IMR-90 (cell line): ENCODE measurements at regions not wholly inside any gene's neighbourhood (a gene's known extent, or its start where the extent isn't known, plus 50 kb on each side); places are given as distances from the start of the nearest gene placed in this dataset.

ENCODE experiments used
- ATAC-seq: fragments of 200-7000 bp; cut with Tn5 transposase; 2 replicates; pipeline ENCODE4 v1.9.1; 2020; ENCODE audit warnings: low read depth, mild to moderate bottlenecking, moderate library complexity
- BruUV-seq: library from RNA; stranded (reverse); fragments of 400-500 nt; replicated peaks from 2 replicates; lab custom pipeline; 2021; lab: Mats Ljungman, UMichigan
- CTCF ChIA-PET: fragments of 300-600 bp; formaldehyde crosslinking; extraction: SDS; loops from one replicate; lab custom pipeline; 2021; ENCODE audit warnings: antibody characterized with exemption; lab: Yijun Ruan, JAX
- POLR2A ChIA-PET: fragments of 300-600 bp; sonication (Branson Sonifier 250); formaldehyde crosslinking; loops from one replicate; lab custom pipeline; 2022; ENCODE audit warnings: antibody characterized with exemption; ENCODE audit not compliant: unreplicated experiment; lab: Charles Lee
- DNase-seq: peaks from one replicate; pipeline ENCODE4 v3.0.0; 2013
- H2AFZ ChIP-seq: replicated peaks from 2 replicates; pipeline ENCODE3; 2013; ENCODE audit warnings: low read length, mild to moderate bottlenecking; ENCODE audit not compliant: poor library complexity
- H2AK5ac ChIP-seq: 2 replicates; pipeline ENCODE4 v1.6.1; 2013; ENCODE audit warnings: low read depth, low read length, inconsistent platforms
- H2AK9ac ChIP-seq: replicated peaks from 2 replicates; pipeline ENCODE3; 2013; ENCODE audit warnings: mild to moderate bottlenecking, low read depth, low read length, moderate library complexity; ENCODE audit not compliant: poor library complexity
- H2BK120ac ChIP-seq: 2 replicates; pipeline ENCODE4 v1.6.1; 2013; ENCODE audit warnings: low read depth, low read length, inconsistent platforms
- H2BK15ac ChIP-seq: 3 replicates; pipeline ENCODE4 v1.6.1; 2013; ENCODE audit warnings: low read depth, low read length, inconsistent platforms
- H2BK20ac ChIP-seq: 2 replicates; pipeline ENCODE4 v1.6.1; 2013; ENCODE audit warnings: low read depth, mild to moderate bottlenecking, inconsistent platforms, low read length, moderate library complexity
- H2BK5ac ChIP-seq: 2 replicates; pipeline ENCODE4 v1.6.1; 2013; ENCODE audit warnings: mild to moderate bottlenecking, low read depth, low read length, inconsistent platforms; ENCODE audit not compliant: poor library complexity, severe bottlenecking
- H3K14ac ChIP-seq: replicated peaks from 2 replicates; pipeline ENCODE4 v1.6.1; 2013; ENCODE audit warnings: low read depth, low read length, inconsistent platforms
- H3K18ac ChIP-seq: 2 replicates; pipeline ENCODE4 v1.6.1; 2013; ENCODE audit warnings: low read depth, low read length, control low read depth
- H3K23ac ChIP-seq: 2 replicates; pipeline ENCODE4 v1.6.1; 2013; ENCODE audit warnings: low read depth, low read length, inconsistent platforms
- H3K27ac ChIP-seq: 2 replicates; pipeline ENCODE4 v1.5.1; 2013; ENCODE audit warnings: mild to moderate bottlenecking, control low read depth, low read length; ENCODE audit not compliant: insufficient read depth
- H3K27me3 ChIP-seq: 2 replicates; pipeline ENCODE4 v1.6.1; 2013; ENCODE audit warnings: low read length; ENCODE audit not compliant: control insufficient read depth, insufficient read depth
- H3K36me3 ChIP-seq: 2 replicates; pipeline ENCODE4 v1.6.1; 2013; ENCODE audit warnings: low read length, mixed read lengths; ENCODE audit not compliant: control insufficient read depth, insufficient read depth
- H3K4ac ChIP-seq: 2 replicates; pipeline ENCODE4 v1.6.1; 2013; ENCODE audit warnings: low read depth, low read length, inconsistent platforms
- H3K4me1 ChIP-seq: 2 replicates; pipeline ENCODE4 v1.6.1; 2013; ENCODE audit warnings: low read length, mixed read lengths; ENCODE audit not compliant: control insufficient read depth, insufficient read depth
- H3K4me2 ChIP-seq: 2 replicates; pipeline ENCODE4 v1.6.1; 2013; ENCODE audit warnings: low read depth, mild to moderate bottlenecking, control low read depth, low read length, moderate library complexity
- H3K4me3 ChIP-seq: 2 replicates; pipeline ENCODE4 v1.5.1; 2013; ENCODE audit warnings: low read depth, mild to moderate bottlenecking, control low read depth, low read length, moderate library complexity; ENCODE audit not compliant: insufficient read depth
- H3K56ac ChIP-seq: 2 replicates; pipeline ENCODE4 v1.6.1; 2013; ENCODE audit warnings: low read length, inconsistent platforms; ENCODE audit not compliant: insufficient read depth; ENCODE audit errors: extremely low read depth
- H3K79me1 ChIP-seq, 2 experiments: 2 replicates each; pipeline ENCODE4 v1.6.1; 2013; ENCODE audit warnings: low read length in 2 of 2, inconsistent platforms in 1 of 2, low read depth in 1 of 2
- H3K9ac ChIP-seq: 2 replicates; pipeline ENCODE4 v1.6.1; 2013; ENCODE audit warnings: low read depth, low read length, control low read depth
- H3K9me1 ChIP-seq: 2 replicates; pipeline ENCODE4 v1.6.1; 2013; ENCODE audit warnings: low read length, inconsistent platforms; ENCODE audit not compliant: insufficient read depth
- H3K9me3 ChIP-seq: 2 replicates; pipeline ENCODE4 v1.6.1; 2013; ENCODE audit warnings: low read length; ENCODE audit not compliant: control insufficient read depth, insufficient read depth
- H4K20me1 ChIP-seq: 2 replicates; pipeline ENCODE4 v1.6.1; 2013; ENCODE audit warnings: low read length, inconsistent platforms; ENCODE audit not compliant: insufficient read depth
- H4K5ac ChIP-seq: 2 replicates; pipeline ENCODE4 v1.6.1; 2013; ENCODE audit warnings: mild to moderate bottlenecking, low read depth, low read length, control low read depth
- H4K8ac ChIP-seq, 2 experiments: 2 replicates each; pipeline ENCODE4 v1.6.1; 2013; ENCODE audit warnings: low read depth in 2 of 2, low read length in 2 of 2, control low read depth in 1 of 2, inconsistent platforms in 1 of 2
- H4K91ac ChIP-seq: 2 replicates; pipeline ENCODE4 v1.6.1; 2013; ENCODE audit warnings: low read depth, low read length, inconsistent platforms; ENCODE audit not compliant: insufficient read depth
- BHLHE40 ChIP-seq: fragments of 150-350 bp; IDR thresholded peaks from 2 replicates; pipeline ENCODE4 v1.6.1; 2016; ENCODE audit warnings: mild to moderate bottlenecking, low read depth, low read length
- CHD1 ChIP-seq: IDR thresholded peaks from 2 replicates; pipeline ENCODE4 v1.6.1; 2012; ENCODE audit warnings: low read depth, low read length, improper control_type of control experiment
- CTCF ChIP-seq: conservative IDR thresholded peaks from 2 replicates; pipeline ENCODE4 v1.5.1; 2012; ENCODE audit warnings: mild to moderate bottlenecking, low read depth, low read length, improper control_type of control experiment
- ELK1 ChIP-seq: fragments of 150-350 bp; IDR thresholded peaks from 2 replicates; pipeline ENCODE4 v1.6.1; 2016; ENCODE audit warnings: low read depth, mild to moderate bottlenecking, low read length, moderate library complexity, borderline replicate concordance
- FOS ChIP-seq: fragments of 150-350 bp; IDR thresholded peaks from 2 replicates; pipeline ENCODE4 v1.6.1; 2016; ENCODE audit warnings: low read depth, low read length
- MAZ ChIP-seq: IDR thresholded peaks from 2 replicates; pipeline ENCODE4 v1.6.1; 2012; ENCODE audit warnings: low read depth, mild to moderate bottlenecking, low read length, improper control_type of control experiment, moderate library complexity, borderline replicate concordance
- MXI1 ChIP-seq: IDR thresholded peaks from 2 replicates; pipeline ENCODE4 v1.6.1; 2012; ENCODE audit warnings: low read depth, mild to moderate bottlenecking, low read length, moderate library complexity, borderline replicate concordance
- NFE2L2 ChIP-seq: fragments of 150-350 bp; IDR thresholded peaks from 2 replicates; pipeline ENCODE4 v1.6.1; 2016; ENCODE audit warnings: low read depth, mild to moderate bottlenecking, low read length
- POLR2A ChIP-seq: IDR thresholded peaks from 2 replicates; pipeline ENCODE4 v1.6.1; 2012; ENCODE audit warnings: mild to moderate bottlenecking, low read depth, low read length
- RAD21 ChIP-seq: IDR thresholded peaks from 2 replicates; pipeline ENCODE4 v1.6.1; 2012; ENCODE audit warnings: low read length, improper control_type of control experiment
- RCOR1 ChIP-seq: IDR thresholded peaks from 2 replicates; pipeline ENCODE4 v1.6.1; 2012; ENCODE audit warnings: mild to moderate bottlenecking, low read length, improper control_type of control experiment; ENCODE audit not compliant: insufficient replicate concordance
- RFX5 ChIP-seq: IDR thresholded peaks from 2 replicates; pipeline ENCODE4 v1.8.0; 2012; ENCODE audit warnings: low read depth, mild to moderate bottlenecking, low read length, moderate library complexity
- SMC3 ChIP-seq: fragments of 150-350 bp; IDR thresholded peaks from 2 replicates; pipeline ENCODE4 v1.6.1; 2016; ENCODE audit warnings: low read depth, mild to moderate bottlenecking, antibody characterized with exemption, low read length, moderate library complexity
- WGBS, 2 experiments: methylation state at CpG; one replicate each; pipeline versions ENCODE4 v1.1.5 to v1.1.7; 2013; ENCODE audit warnings: missing lambda C conversion rate in 2 of 2; ENCODE audit not compliant: insufficient read length in 1 of 2; ENCODE audit errors: extremely low coverage in 2 of 2; 5-methylcytosine and 5-hydroxymethylcytosine counted together
- dilution Hi-C: fragments of 300-500 bp; cut with HindIII; formaldehyde crosslinking; loops from one replicate; pipeline ENCODE4 v1.14.3; 2018; ENCODE audit warnings: low sequenced_read_pairs; ENCODE audit not compliant: unreplicated experiment
- in situ Hi-C: fragments of 300-500 bp; cut with MboI; formaldehyde crosslinking; loops from 3 replicates; pipeline ENCODE4 v1.14.3; 2019; ENCODE audit warnings: low sequenced_read_pairs, inconsistent platforms, mixed read lengths
- intact Hi-C: fragments of 100-400 bp; cut with micrococcal nuclease; formaldehyde crosslinking; loops from 2 replicates; pipeline ENCODE4 v1.10.0; 2022

- no peak overlapping the region for H3K4ac ChIP-seq
- H3K36me3 ChIP-seq: no peaks in the 10 kb centered on the region
- H3K4me2 ChIP-seq: no peak overlapping the region
- no peak overlapping the region for H4K91ac ChIP-seq
- no peak overlapping the region for H3K9ac ChIP-seq
- intact Hi-C loops: no loop called here
- H4K5ac ChIP-seq: no peak overlapping the region
- peaks cover 3% of the 10 kb centered on the region; the same call in 1 of the 2 replicates for H3K9me3 ChIP-seq
- H2BK5ac ChIP-seq: no peak overlapping the region
- CTCF ChIA-PET: no interaction called here
- no CpG with 5 or more reads among the region's 1 CpG for WGBS, 2 experiments
- POLR2A ChIA-PET: no interaction called here
- H3K23ac ChIP-seq: no peak overlapping the region
- no peak overlapping the region for H3K18ac ChIP-seq
- dilution Hi-C loops: no loop called here
- H3K4me3 ChIP-seq: no peak overlapping the region
- H4K8ac ChIP-seq: no peak overlapping the region
- H3K56ac ChIP-seq: no peak overlapping the region
- ATAC-seq (no peak), DNase-seq (no peak)
- no peaks in the 10 kb centered on the region for H3K9me1 ChIP-seq
- no peak overlapping the region for H2BK120ac ChIP-seq
- no peaks in the 10 kb centered on the region for H3K79me1 ChIP-seq
- H3K27ac ChIP-seq: no peak overlapping the region
- no peak overlapping the region for H2BK20ac ChIP-seq
- no peaks in the 10 kb centered on the region for H3K27me3 ChIP-seq
- in situ Hi-C loops: no loop called here
- H2AFZ ChIP-seq: no peak overlapping the region
- no peaks in the 10 kb centered on the region for H3K4me1 ChIP-seq
- H4K20me1 ChIP-seq: no peaks in the 10 kb centered on the region
- TF ChIP-seq MAZ (no peak), NFE2L2 (no peak), CTCF (no peak), POLR2A (no peak), CHD1 (no peak), RFX5 (no peak), ELK1 (no peak), RCOR1 (no peak), BHLHE40 (no peak), RAD21 (no peak), MXI1 (no peak), FOS (no peak), SMC3 (no peak)
- no peak overlapping the region for H3K14ac ChIP-seq
- no peak overlapping the region for H2BK15ac ChIP-seq
- BruUV-seq: no TSS peak
- H2AK9ac ChIP-seq: no peak overlapping the region
- H2AK5ac ChIP-seq: no peak overlapping the region
Observed at GRCh38 chr2:56831780-56832179, 648.0 kb downstream of the CCDC85A start.
